Parathyroid adenoma (tissue), 2 donors: ENCODE measurements at regions not wholly inside any gene's neighbourhood (a gene's known extent, or its start where the extent isn't known, plus 50 kb on each side); places are given as distances from the start of the nearest gene placed in this dataset.

ENCODE experiments used
- H2AFZ ChIP-seq: fragments of 300-600 bp; sonication (generic); one replicate; pipeline ENCODE4 v1.7.0; 2017; ENCODE audit warnings: antibody characterized with exemption, mild to moderate bottlenecking
- H3K27ac ChIP-seq: fragments of 300-600 bp; sonication (generic); one replicate; pipeline ENCODE4 v1.7.0; 2017
- H3K27me3 ChIP-seq: fragments of 300-600 bp; sonication (generic); one replicate; pipeline ENCODE4 v1.7.0; 2017; ENCODE audit warnings: low read length; ENCODE audit not compliant: control insufficient read depth, insufficient read depth
- H3K36me3 ChIP-seq: fragments of 300-600 bp; sonication (generic); one replicate; pipeline ENCODE4 v1.7.0; 2017; ENCODE audit warnings: low read length; ENCODE audit not compliant: control insufficient read depth, insufficient read depth
- H3K4me1 ChIP-seq: fragments of 300-600 bp; sonication (generic); one replicate; pipeline ENCODE4 v1.7.0; 2017; ENCODE audit warnings: control low read depth
- H3K4me2 ChIP-seq: fragments of 300-600 bp; sonication (generic); one replicate; pipeline ENCODE4 v1.7.0; 2017; ENCODE audit warnings: low read length
- H3K4me3 ChIP-seq: fragments of 300-600 bp; sonication (generic); one replicate; pipeline ENCODE4 v1.7.0; 2017; ENCODE audit warnings: low read depth, low read length
- H3K79me2 ChIP-seq: fragments of 300-600 bp; sonication (generic); one replicate; pipeline ENCODE4 v1.7.0; 2017; ENCODE audit warnings: control low read depth
- H3K9ac ChIP-seq: fragments of 300-600 bp; sonication (generic); one replicate; pipeline ENCODE4 v1.7.0; 2017; ENCODE audit warnings: mild to moderate bottlenecking
- H3K9me3 ChIP-seq: fragments of 300-600 bp; sonication (generic); one replicate; pipeline ENCODE4 v1.7.0; 2017; ENCODE audit warnings: low read length; ENCODE audit not compliant: control insufficient read depth
- TF ChIP-seq, protein P1 (sequence below): fragments of 300-600 bp; sonication (generic); IDR thresholded peaks from one replicate; pipeline ENCODE4 v1.7.0; 2017; ENCODE audit warnings: antibody characterized with exemption, mild to moderate bottlenecking
- donor health status: primary hyperparathyroidism.

DNA sequence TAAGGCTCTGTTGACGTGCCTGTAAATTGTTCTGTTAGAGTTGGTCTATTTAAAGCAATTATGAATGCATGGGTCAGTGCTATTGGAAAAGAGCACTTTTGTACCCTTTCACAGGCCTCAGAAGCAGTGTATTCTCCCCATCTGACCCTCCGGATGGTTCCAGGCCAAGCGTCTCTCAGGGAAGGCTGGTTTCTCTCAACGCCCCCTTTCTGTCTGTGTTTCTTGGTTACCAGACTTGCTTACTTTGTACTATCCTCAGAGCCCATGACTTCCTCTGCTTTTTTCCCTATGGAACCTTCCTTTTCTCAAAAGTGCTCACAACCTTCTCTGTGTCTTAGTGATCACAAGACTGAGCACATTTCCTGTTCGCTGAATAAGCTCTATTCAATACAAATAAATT lies 559.3 kb upstream of the ZFP42 start:
- no peaks in the 10 kb centered on the region for H3K79me2 ChIP-seq
- TF ChIP-seq, protein P1, sequence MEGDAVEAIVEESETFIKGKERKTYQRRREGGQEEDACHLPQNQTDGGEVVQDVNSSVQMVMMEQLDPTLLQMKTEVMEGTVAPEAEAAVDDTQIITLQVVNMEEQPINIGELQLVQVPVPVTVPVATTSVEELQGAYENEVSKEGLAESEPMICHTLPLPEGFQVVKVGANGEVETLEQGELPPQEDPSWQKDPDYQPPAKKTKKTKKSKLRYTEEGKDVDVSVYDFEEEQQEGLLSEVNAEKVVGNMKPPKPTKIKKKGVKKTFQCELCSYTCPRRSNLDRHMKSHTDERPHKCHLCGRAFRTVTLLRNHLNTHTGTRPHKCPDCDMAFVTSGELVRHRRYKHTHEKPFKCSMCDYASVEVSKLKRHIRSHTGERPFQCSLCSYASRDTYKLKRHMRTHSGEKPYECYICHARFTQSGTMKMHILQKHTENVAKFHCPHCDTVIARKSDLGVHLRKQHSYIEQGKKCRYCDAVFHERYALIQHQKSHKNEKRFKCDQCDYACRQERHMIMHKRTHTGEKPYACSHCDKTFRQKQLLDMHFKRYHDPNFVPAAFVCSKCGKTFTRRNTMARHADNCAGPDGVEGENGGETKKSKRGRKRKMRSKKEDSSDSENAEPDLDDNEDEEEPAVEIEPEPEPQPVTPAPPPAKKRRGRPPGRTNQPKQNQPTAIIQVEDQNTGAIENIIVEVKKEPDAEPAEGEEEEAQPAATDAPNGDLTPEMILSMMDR = no peak
- no peak overlapping the region for H3K4me3 ChIP-seq
- H2AFZ ChIP-seq = no peak overlapping the region
- H3K27ac ChIP-seq = no peak overlapping the region
- H3K27me3 ChIP-seq = no peaks in the 10 kb centered on the region
- H3K9ac ChIP-seq = no peak overlapping the region
- H3K9me3 ChIP-seq = no peaks in the 10 kb centered on the region
- no peaks in the 10 kb centered on the region for H3K4me1 ChIP-seq
- H3K4me2 ChIP-seq = no peak overlapping the region
- H3K36me3 ChIP-seq = no peaks in the 10 kb centered on the region

GRCh38 chr4:187444061-187444460 lies 551.5 kb upstream of the ZFP42 start:
- no peak overlapping the region for H3K4me2 ChIP-seq
- H3K9ac ChIP-seq = no peak overlapping the region
- no peaks in the 10 kb centered on the region for H3K79me2 ChIP-seq
- no peak overlapping the region for H3K27ac ChIP-seq
- no peaks in the 10 kb centered on the region for H3K27me3 ChIP-seq
- H3K4me1 ChIP-seq = no peaks in the 10 kb centered on the region
- H3K36me3 ChIP-seq = no peaks in the 10 kb centered on the region
- H3K9me3 ChIP-seq = no peaks in the 10 kb centered on the region
- no peak overlapping the region for H2AFZ ChIP-seq
- H3K4me3 ChIP-seq = no peak overlapping the region
- TF ChIP-seq, protein P1 = no peak

- Histone ChIP-seq H3K79me2 (no peaks in the 10 kb centered on the region), H3K36me3 (no peaks in the 10 kb centered on the region), H3K4me1 (no peaks in the 10 kb centered on the region), H3K9ac (no peak overlapping the region), H3K27ac (no peak overlapping the region), H3K4me2 (no peak overlapping the region), H3K9me3 (no peaks in the 10 kb centered on the region), H3K27me3 (no peaks in the 10 kb centered on the region), H2AFZ (no peak overlapping the region), H3K4me3 (no peak overlapping the region)
- TF ChIP-seq, protein P1 = no peak
These were observed 545.9 kb upstream of the ZFP42 start for GRCh38 chr4:187449702-187450101.

GRCh38 chr4:187451776-187452175 lies 543.8 kb upstream of the ZFP42 start:
- Histone ChIP-seq H3K4me3 (no peak overlapping the region), H3K27ac (no peak overlapping the region), H3K79me2 (no peaks in the 10 kb centered on the region), H2AFZ (no peak overlapping the region), H3K36me3 (no peaks in the 10 kb centered on the region), H3K4me2 (no peak overlapping the region), H3K9me3 (no peaks in the 10 kb centered on the region), H3K9ac (no peak overlapping the region), H3K27me3 (no peaks in the 10 kb centered on the region), H3K4me1 (no peaks in the 10 kb centered on the region)
- TF ChIP-seq, protein P1 = no peak

DNA sequence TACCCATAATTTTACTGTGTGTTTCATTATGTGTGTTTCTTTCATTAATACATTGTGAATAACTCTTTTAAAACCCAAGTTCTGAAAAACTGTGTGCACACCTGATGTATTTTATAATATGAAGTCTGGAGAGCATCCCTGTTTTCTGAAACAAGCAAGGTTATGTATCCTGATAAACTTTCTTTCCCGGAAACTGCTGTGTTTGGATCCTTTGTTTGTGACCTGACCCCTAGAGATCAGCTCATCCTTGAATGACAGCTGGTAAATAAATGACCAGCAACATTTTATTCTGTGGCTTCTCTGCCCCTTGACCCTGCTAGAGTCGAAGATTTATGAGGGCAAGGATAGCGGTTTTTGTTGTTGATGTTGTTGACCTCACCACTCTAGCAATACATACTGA lies 535.6 kb upstream of the ZFP42 start:
- H3K9me3 ChIP-seq = no peaks in the 10 kb centered on the region
- no peaks in the 10 kb centered on the region for H3K4me1 ChIP-seq
- H3K79me2 ChIP-seq = no peaks in the 10 kb centered on the region
- H3K27ac ChIP-seq = no peak overlapping the region
- H3K4me3 ChIP-seq = no peak overlapping the region
- TF ChIP-seq, protein P1 = no peak
- H3K27me3 ChIP-seq = no peaks in the 10 kb centered on the region
- no peak overlapping the region for H3K9ac ChIP-seq
- no peaks in the 10 kb centered on the region for H3K36me3 ChIP-seq
- no peak overlapping the region for H3K4me2 ChIP-seq
- no peak overlapping the region for H2AFZ ChIP-seq
